Peyer's patch (tissue), 4 donors: ENCODE measurements at regions not wholly inside any gene's neighbourhood (a gene's known extent, or its start where the extent isn't known, plus 50 kb on each side); places are given as distances from the start of the nearest gene placed in this dataset.
A peak's percentile ranks its signal among the peaks of the same experiment; 100 is the strongest.

Experiments used
- DNase-seq, 3 donors: peaks; one replicate each; pipeline ENCODE4 v3.0.0-alpha.2; 2017 to 2019
- H3K27ac ChIP-seq, 4 donors: fragments of 200-600 bp; sonication (generic); one replicate each; pipeline ENCODE4 v1.5.1; 2016 to 2019
- H3K27me3 ChIP-seq, 2 donors: fragments of 200-600 bp; sonication (generic); one replicate each; pipeline ENCODE4 v1.5.1; 2019
- H3K36me3 ChIP-seq, 3 donors: fragments of 200-600 bp; sonication (generic); one replicate each; pipeline ENCODE4 v1.5.1; 2016 to 2019
- H3K4me1 ChIP-seq, 4 donors: fragments of 200-600 bp; sonication (generic); one replicate each; pipeline ENCODE4 v1.5.1; 2016 to 2019
- H3K4me3 ChIP-seq, 4 donors: fragments of 200-600 bp; sonication (generic); 1 replicate in 3 of 4; 2 replicates in 1 of 4; pipeline ENCODE4 v1.5.1; 2016 to 2019; ENCODE audit warnings: mild to moderate bottlenecking in 1 of 4
- H3K9me3 ChIP-seq, 4 donors: fragments of 200-600 bp; sonication (generic); one replicate each; pipeline ENCODE4 v1.5.1; 2016 to 2019; ENCODE audit warnings: mild to moderate bottlenecking in 1 of 4
- POLR2A ChIP-seq, 2 donors: fragments of 450-650 bp; IDR thresholded peaks; one replicate each; pipeline ENCODE4 v1.5.1; 2017; ENCODE audit warnings: antibody characterized with exemption in 2 of 2, mild to moderate bottlenecking in 2 of 2, moderate library complexity in 2 of 2
- TF ChIP-seq, protein P1 (sequence below), 6 experiments: fragments of 450-650 bp in 4 of 6; fragments of 200-600 bp in 2 of 6; sonication (generic) in 1 of 6; IDR thresholded peaks; one replicate each; pipeline ENCODE4 v1.5.1; 2017 to 2019; ENCODE audit warnings: antibody characterized with exemption in 6 of 6, mild to moderate bottlenecking in 3 of 6, moderate library complexity in 1 of 6

DNA sequence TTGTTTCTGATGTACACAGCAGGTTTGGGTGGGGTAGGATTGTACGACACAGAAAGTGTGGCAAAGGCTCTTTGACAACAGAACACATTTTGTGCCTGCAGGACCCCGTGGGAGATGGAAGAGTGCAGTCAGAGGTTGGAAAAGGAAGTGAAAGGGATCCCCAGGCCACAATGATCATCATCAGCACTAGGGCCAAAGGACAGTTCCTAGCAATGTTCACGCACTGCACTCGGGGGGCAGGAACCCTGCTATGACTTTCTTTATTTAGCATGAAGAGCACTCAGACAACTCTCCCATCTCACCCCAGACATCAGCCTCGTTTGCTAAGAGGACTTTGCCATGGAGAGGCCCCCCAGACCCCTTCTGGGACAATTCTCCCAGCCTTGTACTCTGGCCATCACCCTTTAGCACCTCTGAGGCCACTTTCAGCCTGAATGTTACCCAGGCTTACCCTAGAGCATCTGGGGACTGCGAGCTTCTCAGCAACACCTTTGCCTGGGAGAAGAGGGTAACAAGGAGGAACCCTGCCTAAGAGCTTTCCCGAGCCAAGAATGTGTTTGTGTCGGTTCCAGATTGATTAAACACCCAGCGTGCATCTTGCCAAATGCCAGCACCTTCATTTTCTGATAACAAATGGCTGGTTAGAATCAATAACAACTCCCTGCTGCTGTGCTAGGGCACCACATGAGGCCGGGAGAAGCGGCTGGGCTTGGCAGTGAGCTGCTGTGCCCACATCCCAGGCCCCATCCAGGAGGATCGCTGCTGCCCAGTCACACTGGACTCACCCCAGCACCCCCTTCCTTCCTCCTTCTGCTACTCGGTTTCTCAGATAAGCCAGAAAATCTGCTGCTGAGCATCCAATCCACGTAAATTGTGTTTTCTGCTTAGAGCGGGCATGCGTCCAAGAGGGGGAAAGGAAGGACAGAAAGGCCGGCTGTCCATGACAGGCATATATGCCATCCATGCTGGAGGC lies 633.1 kb downstream of the AJAP1 start:
- H3K27me3 ChIP-seq: no peaks in the 10 kb centered on the region
- no peak overlapping the region for H3K27ac ChIP-seq
- no peaks in the 10 kb centered on the region for H3K4me1 ChIP-seq
- TF ChIP-seq POLR2A (IDR thresholded peaks at IDR 0.05): no peak
- TF ChIP-seq, protein P1, sequence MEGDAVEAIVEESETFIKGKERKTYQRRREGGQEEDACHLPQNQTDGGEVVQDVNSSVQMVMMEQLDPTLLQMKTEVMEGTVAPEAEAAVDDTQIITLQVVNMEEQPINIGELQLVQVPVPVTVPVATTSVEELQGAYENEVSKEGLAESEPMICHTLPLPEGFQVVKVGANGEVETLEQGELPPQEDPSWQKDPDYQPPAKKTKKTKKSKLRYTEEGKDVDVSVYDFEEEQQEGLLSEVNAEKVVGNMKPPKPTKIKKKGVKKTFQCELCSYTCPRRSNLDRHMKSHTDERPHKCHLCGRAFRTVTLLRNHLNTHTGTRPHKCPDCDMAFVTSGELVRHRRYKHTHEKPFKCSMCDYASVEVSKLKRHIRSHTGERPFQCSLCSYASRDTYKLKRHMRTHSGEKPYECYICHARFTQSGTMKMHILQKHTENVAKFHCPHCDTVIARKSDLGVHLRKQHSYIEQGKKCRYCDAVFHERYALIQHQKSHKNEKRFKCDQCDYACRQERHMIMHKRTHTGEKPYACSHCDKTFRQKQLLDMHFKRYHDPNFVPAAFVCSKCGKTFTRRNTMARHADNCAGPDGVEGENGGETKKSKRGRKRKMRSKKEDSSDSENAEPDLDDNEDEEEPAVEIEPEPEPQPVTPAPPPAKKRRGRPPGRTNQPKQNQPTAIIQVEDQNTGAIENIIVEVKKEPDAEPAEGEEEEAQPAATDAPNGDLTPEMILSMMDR (IDR thresholded peaks at IDR 0.05): no peak
- H3K36me3 ChIP-seq: no peaks in the 10 kb centered on the region
- DNase-seq: no peak
- H3K9me3 ChIP-seq: no peaks in the 10 kb centered on the region
- H3K4me3 ChIP-seq: no peak overlapping the region

DNA sequence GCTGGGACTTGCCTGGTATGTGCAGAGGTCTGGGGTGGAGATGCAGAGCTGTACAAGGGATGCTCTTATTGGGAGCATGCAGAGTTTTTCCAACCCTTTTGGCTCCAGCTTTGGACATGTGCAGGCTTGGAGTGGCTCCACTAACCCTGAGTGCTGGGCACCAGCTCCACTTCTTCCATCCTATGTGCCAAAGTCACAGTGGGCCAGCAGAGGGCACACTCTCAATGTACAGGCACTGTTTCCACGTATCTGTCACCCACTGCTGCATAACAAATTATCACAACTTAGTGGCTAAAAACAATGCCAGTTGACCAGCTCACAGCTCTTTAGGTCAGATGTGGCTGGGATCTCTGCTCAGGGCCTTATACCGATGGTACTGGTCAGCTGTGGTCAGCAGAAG lies 631.8 kb downstream of the AJAP1 start:
- Histone ChIP-seq H3K36me3 (no peaks in the 10 kb centered on the region), H3K27ac (no peak overlapping the region), H3K27me3 (no peaks in the 10 kb centered on the region), H3K4me3 (no peak overlapping the region), H3K9me3 (no peaks in the 10 kb centered on the region), H3K4me1 (no peaks in the 10 kb centered on the region)
- TF ChIP-seq, protein P1 (IDR thresholded peaks at IDR 0.05): peak in 2 of 6 experiments; percentile 5 to 17
- no peak for TF ChIP-seq POLR2A (IDR thresholded peaks at IDR 0.05)
- peak in 1 of 3 donors; percentile 17 for DNase-seq

DNA sequence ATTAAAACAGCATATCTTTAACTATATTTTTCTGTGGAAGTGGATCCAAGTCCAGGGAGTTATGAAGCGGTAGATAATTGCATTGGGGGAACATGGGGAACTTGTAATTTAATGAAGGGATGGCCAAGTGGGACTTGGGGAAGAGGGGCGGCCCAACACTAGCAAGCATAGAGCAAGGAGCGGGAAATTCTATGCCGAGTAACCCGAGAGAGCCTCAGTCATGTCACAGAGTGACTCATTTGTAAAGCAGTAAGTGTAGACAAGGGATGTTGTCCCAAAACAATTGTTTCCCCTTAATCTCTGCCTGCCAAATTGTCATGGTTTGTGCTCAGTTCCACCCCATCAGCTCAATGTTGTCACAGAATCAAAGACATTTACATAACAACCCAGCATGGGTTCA lies 620.1 kb downstream of the AJAP1 start:
- no peaks in the 10 kb centered on the region for H3K4me1 ChIP-seq
- H3K4me3 ChIP-seq: no peak overlapping the region
- no peak for DNase-seq
- no peak overlapping the region for H3K27ac ChIP-seq
- no peak for TF ChIP-seq POLR2A (IDR thresholded peaks at IDR 0.05)
- TF ChIP-seq, protein P1 (IDR thresholded peaks at IDR 0.05): no peak
- no peaks in the 10 kb centered on the region for H3K36me3 ChIP-seq
- no peaks in the 10 kb centered on the region for H3K27me3 ChIP-seq
- H3K9me3 ChIP-seq: no peaks in the 10 kb centered on the region

DNA sequence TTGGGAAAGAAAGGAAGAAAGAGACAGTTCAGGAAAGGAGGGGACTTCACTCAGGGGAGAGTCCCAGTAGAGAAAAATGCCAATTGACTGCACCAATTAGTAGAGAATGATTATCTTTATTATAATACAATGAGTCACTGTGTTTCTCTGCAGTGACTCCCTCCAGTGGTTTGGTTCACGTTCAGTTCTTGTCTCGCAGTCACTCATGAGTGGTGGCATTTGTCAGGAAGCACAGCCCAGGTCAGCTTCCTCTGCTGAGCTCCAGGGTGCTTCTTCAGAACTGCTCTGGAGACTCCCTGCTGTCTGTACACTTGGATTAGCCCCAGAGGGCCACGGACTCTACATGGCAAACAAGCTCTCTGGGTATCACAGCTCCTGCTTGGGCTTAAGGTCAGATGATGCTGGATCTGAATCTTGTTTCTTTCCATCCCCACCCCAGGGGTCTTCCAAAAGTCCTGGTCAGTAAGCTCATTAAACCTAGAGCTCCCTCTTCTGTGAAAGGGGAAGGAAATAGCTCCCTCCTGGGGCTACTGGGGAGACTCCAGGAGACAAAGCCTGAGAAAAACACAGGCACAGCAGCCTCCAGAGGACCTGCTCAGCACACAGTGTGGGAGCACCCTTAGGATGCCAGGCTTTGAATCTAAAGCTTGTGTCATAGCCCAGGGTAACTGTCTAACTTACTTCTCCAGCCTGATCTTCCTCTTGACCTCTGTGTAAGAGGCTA lies 619.0 kb downstream of the AJAP1 start:
- no peaks in the 10 kb centered on the region for H3K4me1 ChIP-seq
- no peaks in the 10 kb centered on the region for H3K9me3 ChIP-seq
- TF ChIP-seq POLR2A (IDR thresholded peaks at IDR 0.05): no peak
- TF ChIP-seq, protein P1 (IDR thresholded peaks at IDR 0.05): no peak
- no peak for DNase-seq
- H3K4me3 ChIP-seq: no peak overlapping the region
- no peak overlapping the region for H3K27ac ChIP-seq
- no peaks in the 10 kb centered on the region for H3K27me3 ChIP-seq
- H3K36me3 ChIP-seq: no peaks in the 10 kb centered on the region

DNA sequence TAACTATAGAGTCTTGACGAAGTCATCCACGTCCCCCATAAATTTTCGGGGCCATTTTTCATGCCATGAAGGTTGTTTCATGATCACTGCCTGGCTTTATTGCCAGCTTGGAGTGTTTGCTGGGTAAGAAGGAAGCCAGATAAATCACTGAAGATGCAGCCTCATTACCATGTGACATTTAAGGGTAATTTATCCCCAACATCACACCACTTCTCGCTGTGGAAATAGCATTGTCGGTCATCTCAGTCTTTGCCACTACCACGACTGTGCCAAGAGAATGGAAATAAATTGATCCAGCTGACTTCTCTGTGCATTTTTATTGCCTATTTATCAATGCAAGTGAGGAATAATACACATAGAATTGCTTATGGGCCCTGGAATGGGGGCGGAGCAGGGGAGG lies 617.9 kb downstream of the AJAP1 start:
- Histone ChIP-seq H3K27ac (no peak overlapping the region), H3K36me3 (no peaks in the 10 kb centered on the region), H3K4me3 (no peak overlapping the region), H3K27me3 (no peaks in the 10 kb centered on the region), H3K9me3 (no peaks in the 10 kb centered on the region), H3K4me1 (no peaks in the 10 kb centered on the region)
- TF ChIP-seq POLR2A (IDR thresholded peaks at IDR 0.05): no peak
- TF ChIP-seq, protein P1 (IDR thresholded peaks at IDR 0.05): no peak
- no peak for DNase-seq
